ENCODE measurements at regions not wholly inside any gene's neighbourhood (a gene's known extent, or its start where the extent isn't known, plus 50 kb on each side); places are given as distances from the start of the nearest gene placed in this dataset.

DNA sequence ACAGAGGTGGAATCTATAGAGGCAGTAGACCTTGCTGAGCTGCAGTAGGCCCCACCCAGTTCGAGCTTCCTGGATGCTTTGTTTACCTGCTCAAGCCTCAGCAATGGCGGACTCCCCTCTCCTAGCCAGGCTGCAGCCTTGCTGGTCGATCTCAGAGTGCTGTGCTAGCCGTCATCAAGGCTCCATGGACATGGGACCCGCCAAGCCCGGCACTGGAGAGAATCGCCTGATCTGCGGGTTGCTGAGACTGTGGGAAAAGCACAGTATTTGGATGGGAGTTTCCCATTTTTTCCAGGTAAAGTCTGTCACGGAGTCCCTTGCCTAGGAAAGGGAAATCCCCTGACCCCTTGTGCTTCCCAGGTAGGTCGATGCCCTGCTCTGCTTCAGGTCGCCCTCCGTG is 124.8 kb upstream of the KLF8 start:
- Histone ChIP-seq H3K27me3 (replicated peaks in 1 of 2; ENCODE audit: control insufficient read depth in 2 of 2, insufficient read depth in 2 of 2, low read length in 1 of 2) (no peaks in the 10 kb centered on the region), H3K36me3 (ENCODE audit: control insufficient read depth in 2 of 2, insufficient read depth in 2 of 2, low read length in 1 of 2) (no peaks in the 10 kb centered on the region), H3K9me3 (replicated peaks; ENCODE audit: control insufficient read depth, insufficient read depth, low read length) (no peaks in the 10 kb centered on the region; the same call in 1 of the 3 replicates), H3K79me2 (ENCODE audit: control insufficient read depth, insufficient read depth, low read length) (no peaks in the 10 kb centered on the region), H3K4me1 (ENCODE audit: control insufficient read depth, insufficient read depth, low read length) (no peaks in the 10 kb centered on the region), H3K9ac (ENCODE audit: control insufficient read depth, insufficient read depth, low read length) (no peak overlapping the region), H4K20me1 (ENCODE audit: control insufficient read depth, insufficient read depth) (no peaks in the 10 kb centered on the region), H3K4me3 (no peak overlapping the region), H3K27ac (ENCODE audit: control insufficient read depth, insufficient read depth) (no peak overlapping the region), H3K4me2 (ENCODE audit: control insufficient read depth, insufficient read depth) (no peak overlapping the region), H2AFZ (ENCODE audit: control insufficient read depth, low read depth, low read length) (no peak overlapping the region)
- no TSS peak for BruUV-seq (replicated peaks)
- intact Hi-C loops (cut with micrococcal nuclease; ENCODE audit: unreplicated experiment) (no loop called here), in situ Hi-C loops (cut with MboI) (no loop called here)
- SMC1A ChIA-PET (ENCODE audit: uncharacterized antibody, unreplicated experiment) = no interaction called here
- no peak for DNase-seq (ENCODE audit: low read depth, low spot score)
- FAIRE-seq = no peak
- RAD21 ChIA-PET (ENCODE audit: unreplicated experiment) = no interaction called here
- 65% methylated on average over 12 of the region's 12 CpGs for WGBS (ENCODE audit: insufficient coverage, insufficient replicate concordance, low lambda C conversion rate, missing lambda C conversion rate)
- POLR2A ChIA-PET = no interaction called here
- no peak for ATAC-seq
- CTCF ChIA-PET = no interaction called here
- TF ChIP-seq, protein P1, sequence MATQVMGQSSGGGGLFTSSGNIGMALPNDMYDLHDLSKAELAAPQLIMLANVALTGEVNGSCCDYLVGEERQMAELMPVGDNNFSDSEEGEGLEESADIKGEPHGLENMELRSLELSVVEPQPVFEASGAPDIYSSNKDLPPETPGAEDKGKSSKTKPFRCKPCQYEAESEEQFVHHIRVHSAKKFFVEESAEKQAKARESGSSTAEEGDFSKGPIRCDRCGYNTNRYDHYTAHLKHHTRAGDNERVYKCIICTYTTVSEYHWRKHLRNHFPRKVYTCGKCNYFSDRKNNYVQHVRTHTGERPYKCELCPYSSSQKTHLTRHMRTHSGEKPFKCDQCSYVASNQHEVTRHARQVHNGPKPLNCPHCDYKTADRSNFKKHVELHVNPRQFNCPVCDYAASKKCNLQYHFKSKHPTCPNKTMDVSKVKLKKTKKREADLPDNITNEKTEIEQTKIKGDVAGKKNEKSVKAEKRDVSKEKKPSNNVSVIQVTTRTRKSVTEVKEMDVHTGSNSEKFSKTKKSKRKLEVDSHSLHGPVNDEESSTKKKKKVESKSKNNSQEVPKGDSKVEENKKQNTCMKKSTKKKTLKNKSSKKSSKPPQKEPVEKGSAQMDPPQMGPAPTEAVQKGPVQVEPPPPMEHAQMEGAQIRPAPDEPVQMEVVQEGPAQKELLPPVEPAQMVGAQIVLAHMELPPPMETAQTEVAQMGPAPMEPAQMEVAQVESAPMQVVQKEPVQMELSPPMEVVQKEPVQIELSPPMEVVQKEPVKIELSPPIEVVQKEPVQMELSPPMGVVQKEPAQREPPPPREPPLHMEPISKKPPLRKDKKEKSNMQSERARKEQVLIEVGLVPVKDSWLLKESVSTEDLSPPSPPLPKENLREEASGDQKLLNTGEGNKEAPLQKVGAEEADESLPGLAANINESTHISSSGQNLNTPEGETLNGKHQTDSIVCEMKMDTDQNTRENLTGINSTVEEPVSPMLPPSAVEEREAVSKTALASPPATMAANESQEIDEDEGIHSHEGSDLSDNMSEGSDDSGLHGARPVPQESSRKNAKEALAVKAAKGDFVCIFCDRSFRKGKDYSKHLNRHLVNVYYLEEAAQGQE (IDR thresholded peaks at IDR 0.05; ENCODE audit: low read depth, low read length) = no peak
- TF ChIP-seq ZNF384 (IDR thresholded peaks at IDR 0.05; ENCODE audit: borderline replicate concordance, low read depth, low read length) (no peak), FOXK2 (IDR thresholded peaks at IDR 0.05) (no peak), KDM1A (IDR thresholded peaks at IDR 0.05; ENCODE audit: borderline replicate concordance) (no peak), NR2C1 (IDR thresholded peaks at IDR 0.05) (no peak)

Data from GM12878 (cell line).